H1 (cell line): ENCODE measurements at regions not wholly inside any gene's neighbourhood (a gene's known extent, or its start where the extent isn't known, plus 50 kb on each side); places are given as distances from the start of the nearest gene placed in this dataset.
A peak's percentile ranks its signal among the peaks of the same experiment; 100 is the strongest.

Source experiments
- CTBP2 ChIP-seq: IDR thresholded peaks from 2 replicates; pipeline ENCODE4 v1.7.0; 2011; ENCODE audit warnings: borderline replicate concordance, mild to moderate bottlenecking, moderate library complexity, mixed read lengths, low read length; ENCODE audit not compliant: insufficient read depth, insufficient read length
- NRF1 ChIP-seq: IDR thresholded peaks from 2 replicates; pipeline ENCODE4 v1.6.1; 2011; ENCODE audit warnings: mild to moderate bottlenecking, low read depth, low read length, improper control_type of control experiment
- RAD21 ChIP-seq, 2 experiments: IDR thresholded peaks in 1 of 2; conservative IDR thresholded peaks in 1 of 2; 2 replicates each; pipeline ENCODE4 v1.6.1; 2011; ENCODE audit warnings: low read depth in 2 of 2, low read length in 2 of 2, improper control_type of control experiment in 1 of 2, inconsistent platforms in 1 of 2, mild to moderate bottlenecking in 1 of 2, moderate library complexity in 1 of 2
- SIRT6 ChIP-seq: IDR thresholded peaks from one replicate; pipeline ENCODE4 v1.7.1; 2012; ENCODE audit warnings: low read length, inconsistent platforms
- SRF ChIP-seq: IDR thresholded peaks from 2 replicates; pipeline ENCODE4 v1.6.1; 2011; ENCODE audit warnings: mild to moderate bottlenecking, low read depth, low read length, moderate library complexity

GRCh38 chr14:76956316-76957090 lies 72.0 kb downstream of the IRF2BPL start (continued):
- no peak for TF ChIP-seq NRF1
- TF ChIP-seq SRF = 0 out of 2 replicates have a peak, but pooled peaks have one; percentile 24
- no peak for TF ChIP-seq SIRT6
- TF ChIP-seq RAD21 (IDR thresholded peaks at IDR 0.05 in 1 of 2, conservative IDR thresholded peaks at IDR 0.05 in 1 of 2; ENCODE audit: low read depth in 2 of 2, low read length in 2 of 2) = peak in 1 of 2 experiments; percentile 24; a peak in 2 of 4 replicates
- peak; percentile 11 for TF ChIP-seq CTBP2
